AG04450 (cell line): ENCODE measurements at regions not wholly inside any gene's neighbourhood (a gene's known extent, or its start where the extent isn't known, plus 50 kb on each side); places are given as distances from the start of the nearest gene placed in this dataset.

Experiments used
- CTCF ChIA-PET: fragments of 300-600, 350-600 bp; formaldehyde crosslinking; extraction: SDS; loops from one replicate; lab custom pipeline; 2022; ENCODE audit warnings: antibody characterized with exemption, inconsistent platforms; lab: Charles Lee
- POLR2A ChIA-PET: fragments of 350-600 bp; formaldehyde crosslinking; extraction: SDS; loops from one replicate; lab custom pipeline; 2021; ENCODE audit warnings: antibody characterized with exemption, inconsistent platforms; lab: Yijun Ruan, JAX
- DNase-seq: peaks from one replicate; pipeline ENCODE4 v3.0.0-alpha.2; 2011; ENCODE audit warnings: low read depth, low spot score
- H3K27ac ChIP-seq: one replicate; pipeline ENCODE4 v1.5.1; 2012; ENCODE audit warnings: low read depth, low read length, control low read depth
- H3K27me3 ChIP-seq: one replicate; pipeline ENCODE4 v1.6.0; 2012; ENCODE audit warnings: low read length; ENCODE audit not compliant: control insufficient read depth, insufficient read depth
- H3K4me3 ChIP-seq: 2 replicates; pipeline ENCODE4 v1.5.1; 2011; ENCODE audit warnings: mild to moderate bottlenecking, low read depth, low read length, control low read depth
- H3K9me3 ChIP-seq: 2 replicates; pipeline ENCODE4 v1.5.1; 2012; ENCODE audit warnings: low read length; ENCODE audit not compliant: control insufficient read depth, insufficient read depth
- CTCF ChIP-seq: IDR thresholded peaks from 2 replicates; pipeline ENCODE4 v1.5.1; 2011; ENCODE audit warnings: low read depth, low read length, control low read depth, inconsistent platforms

GRCh38 chr4:123767806-123768205 is 371.2 kb downstream of the SPRY1 start:
- POLR2A ChIA-PET, result no interaction called here
- no peak for DNase-seq
- TF ChIP-seq CTCF, result no peak
- H3K27ac ChIP-seq, result no peak overlapping the region
- H3K9me3 ChIP-seq, result no peaks in the 10 kb centered on the region
- H3K4me3 ChIP-seq, result no peak overlapping the region
- CTCF ChIA-PET, result interaction anchor here (0.8 kb wide), 1 partner anchor 9 kb away, joined by 3 read pairs; no protein-coding TSS in a partner anchor
- no peaks in the 10 kb centered on the region for H3K27me3 ChIP-seq

- H3K27ac ChIP-seq, result no peak overlapping the region
- no peak for DNase-seq
- CTCF ChIA-PET, result interaction anchor here (0.6 kb wide), 1 partner anchor 10 kb away, joined by 3 read pairs; no protein-coding TSS in a partner anchor
- TF ChIP-seq CTCF, result no peak
- POLR2A ChIA-PET, result no interaction called here
- H3K4me3 ChIP-seq, result no peak overlapping the region
- no peaks in the 10 kb centered on the region for H3K9me3 ChIP-seq
- no peaks in the 10 kb centered on the region for H3K27me3 ChIP-seq
These were observed 374.3 kb downstream of the SPRY1 start for GRCh38 chr4:123770884-123771283.

GRCh38 chr4:123776267-123776666 is 379.7 kb downstream of the SPRY1 start:
- Histone ChIP-seq H3K9me3 (no peaks in the 10 kb centered on the region), H3K4me3 (no peak overlapping the region), H3K27ac (no peak overlapping the region), H3K27me3 (no peaks in the 10 kb centered on the region)
- CTCF ChIA-PET, result interaction anchor here (0.5 to 0.6 kb wide), 2 partner anchors 385 to 649 kb away, joined by 3 read pairs; no protein-coding TSS in a partner anchor
- no peak for TF ChIP-seq CTCF
- DNase-seq, result no peak
- POLR2A ChIA-PET, result no interaction called here

- no peak overlapping the region for H3K27ac ChIP-seq
- H3K27me3 ChIP-seq, result no peaks in the 10 kb centered on the region
- TF ChIP-seq CTCF, result no peak
- H3K4me3 ChIP-seq, result no peak overlapping the region
- no peaks in the 10 kb centered on the region for H3K9me3 ChIP-seq
- no peak for DNase-seq
- ChIA-PET CTCF (interaction anchor here (0.6 to 1.2 kb wide), 3 partner anchors 30 to 257 kb away, joined by 3 read pairs; no protein-coding TSS in a partner anchor), POLR2A (no interaction called here)
These were observed 380.8 kb downstream of the SPRY1 start for GRCh38 chr4:123777373-123777772.

- no peak overlapping the region for H3K27ac ChIP-seq
These were observed 386.7 kb downstream of the SPRY1 start for GRCh38 chr4:123783151-123783790.

More at GRCh38 chr4:123783151-123783790, 386.7 kb downstream of the SPRY1 start:
- H3K27me3 ChIP-seq, result no peaks in the 10 kb centered on the region
- no peak overlapping the region for H3K4me3 ChIP-seq
- DNase-seq, result no peak
- ChIA-PET CTCF (no interaction called here), POLR2A (interaction anchor here (1.6 kb wide), 1 partner anchor 49 kb away, joined by 5 read pairs; no protein-coding TSS in a partner anchor)
- no peaks in the 10 kb centered on the region for H3K9me3 ChIP-seq
- no peak for TF ChIP-seq CTCF
